HG02763 (cell line): ENCODE measurements at regions not wholly inside any gene's neighbourhood (a gene's known extent, or its start where the extent isn't known, plus 50 kb on each side); places are given as distances from the start of the nearest gene placed in this dataset.
"Not testable (repeated sequence)": the region's sequence is repeated elsewhere in the genome, so short reads cannot be mapped to it uniquely, and the experiment has no call there.

Experiments
- ATAC-seq: cut with Tn5 transposase; IDR thresholded peaks from one replicate; pipeline ENCODE4 v1.9.1; 2021; ENCODE audit warnings: mild to moderate bottlenecking, moderate library complexity; ENCODE audit not compliant: unreplicated experiment

DNA sequence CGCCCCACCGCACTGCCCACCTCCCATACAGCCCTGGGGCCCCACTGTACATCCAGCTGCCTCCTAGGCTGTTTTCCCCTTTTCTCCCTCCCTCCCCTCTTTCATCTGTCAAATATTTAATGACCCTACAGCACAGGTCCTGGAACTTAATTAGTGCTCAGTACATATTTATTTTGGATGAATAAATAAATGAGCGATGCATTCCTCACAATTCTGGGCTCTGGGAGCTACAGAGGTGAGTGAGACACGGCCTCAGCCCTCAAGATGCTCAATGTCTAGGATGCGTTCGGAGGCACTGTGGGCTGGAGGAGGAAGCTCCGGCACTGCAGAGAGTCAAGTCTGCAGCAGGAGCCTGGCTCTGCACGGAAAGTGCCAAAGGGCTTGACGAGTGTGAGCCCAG, 175.0 kb downstream of the FAM43A start:
- ATAC-seq, result no peak

DNA sequence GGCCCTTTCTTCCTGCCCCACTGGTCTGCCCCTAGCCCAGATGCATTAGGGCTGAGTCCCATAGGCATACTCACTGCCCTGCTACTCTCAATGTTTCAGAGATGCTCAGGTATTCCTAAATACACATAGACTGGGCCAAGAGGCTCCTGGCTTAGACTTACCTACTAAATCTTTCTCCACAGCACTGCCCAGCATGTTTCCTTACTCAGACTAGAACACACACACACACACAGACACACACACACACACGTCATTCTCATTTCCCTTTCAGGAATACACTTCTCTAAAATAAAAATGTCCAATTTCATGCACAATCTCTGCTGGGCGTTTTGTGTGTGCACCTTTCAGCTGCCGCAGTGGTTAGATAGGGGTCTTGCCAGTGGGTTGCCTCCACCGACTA, 175.7 kb downstream of the FAM43A start:
- ATAC-seq, result no peak

DNA sequence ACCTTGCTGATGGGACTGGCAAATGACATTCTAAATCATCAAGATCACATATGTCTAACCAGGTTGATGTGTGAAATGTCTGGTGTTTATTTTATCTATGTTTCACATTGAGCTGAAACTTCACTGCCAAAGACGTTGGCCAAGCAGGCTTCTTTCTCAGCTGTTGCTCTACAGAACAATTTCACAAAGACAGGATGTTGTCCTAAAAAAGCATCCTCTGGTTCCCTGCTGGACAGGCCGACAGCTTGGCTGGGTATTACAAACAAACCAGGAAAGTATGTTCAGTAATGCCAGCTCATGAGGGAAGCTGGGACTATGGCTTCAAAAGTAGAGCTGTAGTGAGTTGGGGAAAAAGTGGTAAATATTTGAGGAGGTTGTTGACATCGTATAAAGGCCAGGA, 179.4 kb downstream of the FAM43A start:
- no peak for ATAC-seq

DNA sequence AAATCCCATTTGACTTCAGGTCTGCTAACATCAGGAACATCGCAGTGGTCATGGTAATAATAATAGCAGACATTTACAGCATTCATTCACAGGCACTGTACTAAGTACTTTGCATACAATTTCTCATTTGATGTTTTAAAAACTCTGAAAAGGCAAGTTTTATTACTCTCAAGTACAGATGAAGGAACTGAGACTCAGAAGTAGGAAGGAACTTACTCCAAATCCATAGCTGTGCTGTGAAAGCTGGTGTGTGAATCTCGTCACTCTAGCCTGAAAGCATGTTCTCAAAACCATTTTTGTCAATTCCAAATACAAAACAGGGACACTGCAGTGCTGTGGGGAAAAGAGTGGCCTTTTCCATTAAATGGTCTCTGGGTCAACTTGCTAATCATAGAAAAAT, 179.9 kb downstream of the FAM43A start:
- no peak for ATAC-seq

DNA sequence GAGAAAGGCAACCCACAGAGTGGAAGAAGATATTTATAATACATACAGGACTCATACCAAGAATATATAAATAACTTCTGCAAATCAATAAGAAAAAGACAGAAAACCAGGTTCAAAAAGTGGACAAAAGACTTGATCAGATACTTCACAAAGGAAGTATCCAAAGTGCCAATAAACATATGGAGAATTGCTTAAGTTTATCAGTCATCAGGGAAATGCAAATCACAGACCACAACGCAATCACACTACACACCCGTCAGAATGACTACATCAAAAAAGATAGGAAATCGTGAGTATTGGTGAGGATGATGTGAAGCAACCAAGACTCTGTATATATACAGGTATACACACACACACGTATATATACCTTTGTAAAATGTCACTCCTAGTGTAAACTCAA, 180.6 kb downstream of the FAM43A start:
- no peak for ATAC-seq

DNA sequence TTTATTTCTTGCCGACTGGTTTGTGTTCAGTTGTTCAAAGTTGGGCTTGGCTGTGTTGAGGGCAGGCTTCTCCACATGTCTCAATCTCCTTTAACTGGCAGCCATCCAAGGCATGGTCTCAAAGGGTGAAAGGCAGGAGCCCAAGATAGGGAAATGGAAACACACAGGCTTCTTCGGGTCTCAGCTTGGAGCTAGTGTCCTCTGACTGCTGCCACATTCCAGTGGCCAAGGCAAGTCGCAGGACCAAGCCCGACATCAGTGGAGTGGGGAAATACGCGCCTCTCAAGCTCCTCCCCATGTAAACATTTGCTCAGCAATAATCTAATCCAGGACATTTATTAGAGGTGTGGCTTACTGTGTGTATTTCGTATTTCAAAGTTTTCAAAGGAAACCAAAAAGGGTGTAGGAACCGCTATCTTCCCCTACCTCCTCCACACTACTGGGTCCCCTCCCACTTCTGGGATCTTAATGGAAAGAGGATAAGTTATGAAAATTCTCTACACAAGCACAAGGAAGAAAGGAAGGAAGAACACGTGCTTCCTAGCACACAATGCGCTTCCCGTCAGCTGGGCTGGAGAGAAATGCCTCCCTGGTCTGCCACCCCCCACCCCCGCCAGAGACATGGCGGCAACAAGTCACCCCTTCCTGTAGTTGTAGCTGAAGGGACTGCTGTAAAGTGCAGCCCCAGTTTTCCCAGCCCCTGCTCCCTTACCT, 181.7 kb downstream of the FAM43A start:
- no peak for ATAC-seq

DNA sequence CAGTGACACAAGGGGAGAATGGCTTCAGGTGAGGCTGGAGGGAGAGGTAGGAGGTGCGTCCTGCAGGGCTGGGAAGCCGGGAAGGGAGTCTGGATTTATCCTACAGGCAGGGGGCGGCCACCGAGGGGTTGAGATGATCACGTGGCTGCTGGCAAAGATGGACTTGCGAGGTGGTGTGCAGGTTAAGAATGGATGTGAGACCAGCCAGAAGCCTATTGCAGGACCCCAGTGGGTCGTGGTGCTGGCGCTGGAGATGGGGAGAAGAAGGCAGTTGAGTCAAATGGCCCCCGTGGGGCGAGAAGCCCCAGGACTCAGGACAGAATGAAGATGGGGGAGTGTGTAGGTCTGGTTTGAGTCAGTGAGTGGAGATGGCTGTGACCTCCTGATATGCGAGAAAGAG, 183.1 kb downstream of the FAM43A start:
- no peak for ATAC-seq

DNA sequence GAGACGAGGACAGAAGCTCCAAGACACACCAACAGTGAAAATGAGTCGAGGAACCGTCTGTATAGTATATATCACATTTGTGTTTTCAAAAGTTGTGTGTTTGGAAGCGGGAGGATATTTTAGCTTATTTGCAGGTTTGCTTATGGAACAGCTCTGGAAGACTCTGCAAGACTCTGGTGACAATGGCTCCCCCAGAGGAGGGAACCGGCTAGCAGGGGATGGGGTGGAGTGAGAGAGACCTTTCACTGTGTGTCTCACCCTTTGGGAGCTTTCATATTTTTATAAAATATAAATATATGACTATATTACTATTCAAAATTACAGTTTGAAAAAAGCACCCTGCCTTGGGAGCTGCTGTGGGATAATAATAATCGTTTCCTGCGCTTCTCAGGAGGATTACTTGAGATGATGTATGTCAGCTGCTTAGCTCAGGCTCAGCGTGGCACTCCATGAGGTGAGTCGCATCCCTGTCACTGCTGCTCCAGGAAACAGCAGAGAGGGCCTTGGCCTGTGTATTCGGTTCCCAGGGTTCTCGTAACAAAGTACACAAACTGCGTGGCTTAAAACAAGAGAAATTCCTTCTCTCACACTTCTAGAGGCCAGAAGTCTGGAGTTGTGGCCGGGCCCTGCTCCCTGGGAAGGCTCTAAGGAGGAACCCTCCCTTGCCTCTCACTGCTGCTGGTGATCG, 183.9 kb downstream of the FAM43A start:
- no peak for ATAC-seq

DNA sequence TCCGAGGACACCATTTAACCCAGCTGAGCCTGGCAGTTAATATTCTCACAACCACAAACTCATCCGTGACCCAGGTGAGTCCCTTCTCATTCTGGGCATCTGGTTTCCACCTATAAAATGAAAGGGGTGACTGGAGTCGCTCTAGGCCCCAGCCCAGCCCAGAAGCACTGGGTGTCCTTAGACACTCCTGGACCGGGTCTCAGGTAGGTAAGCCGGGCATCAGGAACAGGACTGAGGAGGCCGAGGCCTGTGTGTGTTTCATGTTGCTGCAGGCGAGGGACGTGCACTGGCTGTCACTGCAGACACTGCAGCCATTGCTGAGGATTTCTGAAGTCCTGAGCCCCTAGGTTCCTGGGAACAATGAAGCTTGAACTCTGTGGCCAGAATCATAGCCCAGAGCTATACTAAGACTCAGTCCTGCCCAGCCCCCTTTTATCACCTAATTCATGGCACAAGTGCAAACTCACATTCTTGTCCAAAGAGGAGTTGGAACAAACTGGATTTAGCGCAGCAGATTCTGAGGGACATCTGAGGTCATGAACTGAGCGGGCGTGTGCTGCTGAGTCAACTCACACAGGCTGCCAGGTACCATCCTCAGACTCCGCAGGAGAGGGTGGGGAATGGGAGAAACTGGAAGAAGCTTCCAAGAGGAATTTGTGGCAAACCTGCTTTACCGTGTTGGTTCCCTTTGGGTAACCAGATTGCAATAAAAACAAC, 184.9 kb downstream of the FAM43A start:
- ATAC-seq, result no peak

DNA sequence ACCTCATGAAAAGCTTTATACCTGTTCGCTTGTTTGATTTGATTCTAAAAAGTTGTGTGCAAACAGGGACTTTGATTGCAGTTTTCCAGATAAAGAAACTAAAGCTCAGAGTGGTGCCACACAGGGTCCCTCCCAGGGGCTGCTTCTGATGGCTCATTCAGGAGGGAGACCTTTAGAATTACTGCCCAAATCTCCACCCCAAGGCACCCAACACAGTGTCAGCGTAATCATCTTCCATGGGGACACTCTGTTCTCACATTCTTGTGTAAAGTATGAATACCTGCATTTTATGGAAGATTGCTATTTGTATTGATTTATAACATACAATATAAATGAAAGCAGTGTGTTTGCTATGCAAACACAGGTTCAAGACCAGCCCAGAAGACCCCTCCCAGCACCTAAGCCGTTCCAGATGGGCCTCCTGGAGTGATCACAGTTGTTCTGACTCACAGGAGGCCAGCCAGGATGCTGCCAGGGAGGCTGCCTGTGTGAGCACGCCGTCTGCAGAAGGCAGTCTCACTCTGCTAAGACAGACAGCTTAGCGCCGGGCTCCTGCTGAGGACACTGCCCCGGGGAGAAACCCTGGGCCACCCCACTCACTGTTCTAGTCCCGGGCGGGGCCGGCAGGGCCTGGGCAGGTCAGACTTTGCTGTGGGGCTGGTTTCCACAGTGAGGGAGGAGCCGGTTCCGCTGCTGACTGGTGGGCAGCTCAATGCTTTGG, 185.6 kb downstream of the FAM43A start:
- peak; percentile 44 for ATAC-seq

DNA sequence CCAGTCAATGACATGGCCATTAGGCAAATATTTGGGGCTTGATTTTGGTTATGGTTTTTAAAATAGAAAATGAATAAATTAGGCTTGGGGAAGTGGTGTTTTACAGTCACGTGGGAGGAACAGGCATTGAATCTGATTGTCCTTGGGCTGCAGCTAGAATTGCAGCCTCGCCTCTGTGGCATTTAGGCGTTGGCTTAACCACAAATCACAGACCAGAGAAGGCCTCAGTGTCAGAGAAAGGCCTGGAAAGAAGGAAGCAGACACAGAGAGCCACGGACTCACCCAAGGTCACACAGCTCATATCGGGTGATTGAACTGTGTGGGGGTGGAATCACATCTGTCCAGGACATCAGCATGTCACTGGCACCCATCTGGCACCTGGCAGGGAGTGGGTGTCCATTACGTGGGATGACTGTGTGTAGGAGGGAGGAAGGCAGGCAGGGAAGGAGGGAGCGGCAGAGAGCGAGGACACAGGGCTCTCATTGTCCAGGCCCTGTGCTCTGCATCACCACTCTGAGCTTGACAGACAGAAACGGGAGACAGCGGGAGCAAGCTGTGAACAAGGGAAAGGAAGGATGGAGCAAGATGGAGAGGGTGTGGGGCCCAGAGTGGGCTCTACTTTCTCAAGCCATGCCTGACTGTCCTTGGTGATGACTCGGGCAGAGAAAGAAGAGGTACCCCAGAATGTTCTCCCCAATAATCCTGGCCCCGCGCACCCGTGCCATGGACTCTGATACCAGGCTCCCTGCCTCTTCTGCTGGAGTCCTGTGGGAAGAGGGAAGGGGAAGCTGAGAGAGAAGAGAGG, 186.4 kb downstream of the FAM43A start:
- no peak for ATAC-seq

DNA sequence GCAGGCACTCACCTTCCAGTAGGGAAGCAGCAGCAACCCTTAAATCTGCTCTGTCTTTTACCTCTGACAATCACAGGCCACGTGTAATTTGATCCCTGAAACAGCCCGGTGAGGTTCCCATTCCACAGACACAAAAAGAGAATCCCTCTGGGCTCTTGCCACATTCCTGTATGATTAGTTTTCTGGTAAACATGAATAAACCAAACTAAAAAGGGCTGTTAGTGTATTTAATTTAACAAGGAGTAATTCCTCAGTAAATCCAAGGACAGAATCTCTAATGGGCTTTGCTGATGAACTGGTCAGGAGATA, 186.9 kb downstream of the FAM43A start:
- no peak for ATAC-seq

DNA sequence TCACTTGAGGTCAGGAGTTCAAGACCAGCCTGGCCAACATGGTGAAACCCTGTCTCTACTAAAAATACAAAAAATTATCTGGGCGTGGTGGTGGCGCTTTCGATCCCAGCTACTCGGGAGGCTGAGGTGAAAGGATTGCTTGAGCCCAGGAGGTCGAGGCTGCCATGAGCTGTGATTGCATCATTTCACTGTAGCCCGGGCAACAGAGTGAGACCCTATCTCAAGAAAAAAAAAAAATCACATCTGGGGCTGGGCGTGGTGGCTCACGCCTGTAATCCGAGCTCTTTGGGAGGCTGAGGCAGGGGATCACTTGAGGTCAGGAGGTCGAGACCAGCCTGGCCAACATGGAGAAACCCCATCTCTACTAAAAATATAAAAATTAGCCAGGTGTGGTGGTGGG, 187.8 kb downstream of the FAM43A start:
- not testable (repeated sequence) for ATAC-seq

DNA sequence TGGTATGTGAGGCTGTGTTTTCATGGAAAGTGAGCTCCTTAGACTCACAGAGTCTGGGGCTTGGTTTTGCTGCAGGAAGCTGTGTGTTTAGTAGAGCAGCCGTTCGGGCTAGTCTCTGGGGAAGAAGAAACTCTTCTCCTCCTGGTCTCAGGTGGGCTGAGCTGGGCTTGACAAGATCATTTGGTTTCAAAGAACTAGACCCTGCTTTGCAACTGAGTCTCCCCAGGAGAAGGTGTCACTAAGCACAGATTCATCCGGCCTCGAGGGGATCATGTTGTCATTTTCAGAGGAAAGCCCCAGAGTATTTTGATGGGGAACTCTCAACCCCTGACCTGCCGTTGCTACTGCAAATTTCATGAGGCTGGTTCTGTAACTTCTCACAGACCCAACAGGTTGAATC, 188.5 kb downstream of the FAM43A start:
- ATAC-seq, result no peak

DNA sequence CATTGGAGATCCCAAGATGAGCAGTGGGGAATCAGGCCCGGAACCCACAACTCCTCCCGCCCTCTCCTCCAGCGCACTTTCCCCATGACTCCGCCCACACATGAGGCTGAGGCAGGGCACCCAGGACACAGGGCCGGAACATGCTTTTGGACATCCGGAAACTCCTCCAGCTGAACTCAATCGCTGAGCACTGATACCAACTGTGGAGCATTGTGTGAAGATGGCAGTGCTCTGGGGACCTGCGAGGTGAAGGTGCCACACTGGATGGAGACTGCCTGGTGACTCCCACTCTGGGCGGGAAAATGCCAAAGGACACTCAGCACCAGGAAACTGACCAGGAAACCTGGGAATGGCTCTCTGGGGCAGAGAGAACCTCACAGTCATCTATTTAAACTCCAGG, 189.1 kb downstream of the FAM43A start:
- ATAC-seq, result no peak

DNA sequence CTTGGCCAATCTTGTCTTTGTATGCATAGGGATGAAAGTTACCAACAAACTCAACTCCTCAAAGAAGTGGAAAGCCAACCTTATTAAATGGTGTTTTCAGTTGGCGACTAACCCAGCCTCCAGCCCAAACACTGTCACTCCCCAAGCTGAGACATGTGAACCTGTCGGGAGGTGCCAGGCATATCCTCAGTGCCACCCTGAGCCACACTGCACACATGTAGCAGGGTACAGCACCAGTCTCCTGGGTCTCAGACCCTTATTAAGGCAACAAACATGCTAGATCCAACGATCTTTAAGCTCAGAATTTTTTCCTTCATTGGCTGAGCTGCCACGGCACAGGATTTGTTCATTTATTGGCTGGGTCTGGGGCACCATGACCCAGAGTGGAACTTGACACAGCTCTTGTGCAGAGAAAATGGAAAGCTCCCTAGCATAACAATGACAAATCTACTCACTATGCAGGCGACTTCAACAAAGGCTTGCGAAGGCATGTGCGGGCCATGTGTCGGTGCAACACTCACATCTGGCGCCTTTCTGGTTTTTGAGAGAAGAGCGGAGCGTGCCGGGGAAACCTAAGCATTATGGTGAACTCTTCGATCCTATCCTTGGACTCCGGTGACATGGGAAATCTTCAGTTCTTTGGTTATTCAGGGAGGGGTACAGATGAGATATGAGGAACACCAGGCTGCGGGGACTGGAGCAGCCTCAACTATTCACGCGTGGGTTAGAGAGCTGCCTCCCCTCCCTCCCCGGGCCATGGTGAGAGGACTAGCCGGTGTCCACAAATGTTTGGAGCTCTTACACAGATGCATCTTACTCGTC, 190.1 kb downstream of the FAM43A start:
- ATAC-seq, result no peak

DNA sequence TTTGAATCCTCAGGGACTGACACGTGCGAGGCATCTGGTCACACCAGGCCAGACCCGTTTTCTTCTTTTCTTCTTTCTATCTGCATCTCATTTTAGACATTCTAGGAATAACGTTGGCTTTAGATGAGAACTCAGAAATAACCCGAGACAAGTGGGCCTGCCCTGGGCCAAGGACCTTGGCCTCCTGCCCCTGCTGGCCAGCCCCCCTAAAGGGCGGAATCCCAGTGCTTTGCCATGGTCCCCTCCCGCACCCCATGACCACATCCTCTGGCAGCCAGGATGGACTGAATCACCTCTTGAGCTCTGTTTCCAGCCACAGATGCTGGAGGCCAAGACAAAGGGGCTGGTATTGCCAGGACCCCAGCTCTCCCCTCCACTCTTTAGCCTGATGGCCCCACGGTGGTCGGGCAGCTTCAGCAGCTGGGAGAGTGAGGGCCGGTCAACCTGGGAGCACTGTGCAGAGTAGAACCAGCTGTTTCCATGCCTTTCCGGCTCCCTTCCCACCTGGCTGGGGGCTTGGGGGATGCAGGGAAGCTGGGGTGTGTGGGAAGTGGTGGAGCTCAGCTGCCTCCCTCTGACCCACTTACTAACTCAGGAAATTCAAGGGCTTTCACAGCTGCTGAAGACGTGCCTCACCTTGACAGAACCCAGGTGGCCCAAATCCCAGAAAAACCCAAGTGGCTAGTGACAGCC, 190.9 kb downstream of the FAM43A start:
- no peak for ATAC-seq

DNA sequence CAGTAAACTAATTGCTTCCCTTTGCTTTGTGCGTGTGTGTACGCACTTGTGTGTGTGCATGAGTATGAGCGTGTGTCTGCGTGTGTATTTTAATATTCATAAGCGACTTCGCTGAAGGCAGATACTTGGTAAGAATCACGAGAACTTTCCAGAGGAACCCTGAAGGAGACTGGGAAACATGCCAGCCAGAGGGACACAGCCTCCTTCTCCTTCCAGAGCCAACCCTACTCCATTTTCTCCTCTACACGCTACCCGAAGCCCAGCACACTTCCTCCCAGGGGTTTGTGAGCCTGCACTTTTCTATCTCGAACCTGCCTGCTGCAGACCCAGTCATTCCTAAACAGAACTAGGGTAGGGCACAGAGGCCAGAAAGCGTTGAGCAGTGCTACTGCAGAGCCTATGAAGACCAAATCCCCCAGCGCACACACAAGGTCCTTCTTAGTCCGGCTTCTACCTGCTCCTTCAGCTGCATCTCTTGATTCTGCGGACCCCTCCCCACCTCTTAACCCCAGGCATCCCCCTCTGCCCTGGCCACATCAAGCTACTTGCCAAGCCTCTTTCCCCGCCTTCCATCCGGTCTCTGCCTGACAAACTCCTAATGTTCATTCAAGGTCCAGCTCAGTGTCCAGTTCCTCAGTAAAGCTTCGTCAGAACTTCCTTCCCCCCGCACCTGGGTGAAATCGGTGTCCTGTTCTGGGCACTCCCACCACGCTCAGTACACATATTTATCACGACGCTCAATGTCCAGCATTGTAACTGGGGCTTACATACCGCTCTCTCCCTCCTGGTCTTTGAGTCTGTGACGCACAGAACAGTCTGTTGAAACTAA, 191.8 kb downstream of the FAM43A start:
- ATAC-seq, result no peak
